ENCODE measurements at regions not wholly inside any gene's neighbourhood (a gene's known extent, or its start where the extent isn't known, plus 50 kb on each side); places are given as distances from the start of the nearest gene placed in this dataset.
"Not testable (repeated sequence)": the region's sequence is repeated elsewhere in the genome, so short reads cannot be mapped to it uniquely, and the experiment has no call there.

DNA sequence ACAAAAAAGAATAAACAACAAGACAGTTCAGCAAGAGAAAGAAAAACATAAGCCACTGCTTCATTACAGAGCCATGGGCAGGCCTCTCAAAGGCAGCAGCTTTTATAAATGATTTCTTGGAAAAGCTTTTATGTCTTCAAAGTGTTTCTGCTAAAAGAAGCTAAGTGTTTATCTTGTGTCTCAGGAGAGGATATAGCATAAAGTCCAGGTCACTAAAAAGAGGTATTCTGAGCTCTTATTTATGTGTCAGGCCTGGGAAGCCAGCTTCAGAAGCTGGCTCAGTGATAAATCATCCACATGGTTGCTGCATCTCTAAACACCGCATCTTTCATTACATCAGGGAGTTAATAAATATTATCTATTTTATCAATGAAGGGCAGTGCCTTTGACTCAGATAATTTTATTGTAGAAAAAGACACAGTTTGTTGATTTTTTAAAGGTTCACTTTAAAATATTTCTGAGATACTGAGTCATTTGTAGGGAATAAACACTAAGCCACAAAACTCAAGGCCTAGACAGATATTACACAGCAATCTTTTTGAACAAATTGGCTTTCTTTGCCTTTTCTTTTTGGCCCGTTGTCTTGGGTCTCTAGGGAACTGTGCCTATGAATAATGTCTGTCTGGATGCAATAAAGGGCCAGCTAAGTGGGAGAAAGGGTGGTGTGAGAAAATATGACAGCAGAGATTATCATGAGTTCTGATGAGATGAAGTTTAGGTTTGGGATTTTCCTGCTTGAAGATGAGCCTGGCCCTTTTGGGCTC is 1086.6 kb downstream of the UQCRFS1 start:
- Histone ChIP-seq H3K27me3 (no peaks in the 10 kb centered on the region), H3K4me1 (no peaks in the 10 kb centered on the region), H3K27ac (no peak overlapping the region), H3K4me3 (no peak overlapping the region), H3K9me3 (peaks cover 0 to 7% of the 10 kb centered on the region in 2 donors), H3K36me3 (no peaks in the 10 kb centered on the region)
- DNase-seq (ENCODE audit: low spot score in 2 of 2) = no peak
- TF ChIP-seq, protein P1, sequence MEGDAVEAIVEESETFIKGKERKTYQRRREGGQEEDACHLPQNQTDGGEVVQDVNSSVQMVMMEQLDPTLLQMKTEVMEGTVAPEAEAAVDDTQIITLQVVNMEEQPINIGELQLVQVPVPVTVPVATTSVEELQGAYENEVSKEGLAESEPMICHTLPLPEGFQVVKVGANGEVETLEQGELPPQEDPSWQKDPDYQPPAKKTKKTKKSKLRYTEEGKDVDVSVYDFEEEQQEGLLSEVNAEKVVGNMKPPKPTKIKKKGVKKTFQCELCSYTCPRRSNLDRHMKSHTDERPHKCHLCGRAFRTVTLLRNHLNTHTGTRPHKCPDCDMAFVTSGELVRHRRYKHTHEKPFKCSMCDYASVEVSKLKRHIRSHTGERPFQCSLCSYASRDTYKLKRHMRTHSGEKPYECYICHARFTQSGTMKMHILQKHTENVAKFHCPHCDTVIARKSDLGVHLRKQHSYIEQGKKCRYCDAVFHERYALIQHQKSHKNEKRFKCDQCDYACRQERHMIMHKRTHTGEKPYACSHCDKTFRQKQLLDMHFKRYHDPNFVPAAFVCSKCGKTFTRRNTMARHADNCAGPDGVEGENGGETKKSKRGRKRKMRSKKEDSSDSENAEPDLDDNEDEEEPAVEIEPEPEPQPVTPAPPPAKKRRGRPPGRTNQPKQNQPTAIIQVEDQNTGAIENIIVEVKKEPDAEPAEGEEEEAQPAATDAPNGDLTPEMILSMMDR (IDR thresholded peaks at IDR 0.05) = no peak
- TF ChIP-seq POLR2AphosphoS5 (IDR thresholded peaks at IDR 0.05) = no peak
- no peak for TF ChIP-seq POLR2A (IDR thresholded peaks at IDR 0.05)
- intact Hi-C loops (cut with DNase I; ENCODE audit: low total_unique reads) = no loop called here

DNA sequence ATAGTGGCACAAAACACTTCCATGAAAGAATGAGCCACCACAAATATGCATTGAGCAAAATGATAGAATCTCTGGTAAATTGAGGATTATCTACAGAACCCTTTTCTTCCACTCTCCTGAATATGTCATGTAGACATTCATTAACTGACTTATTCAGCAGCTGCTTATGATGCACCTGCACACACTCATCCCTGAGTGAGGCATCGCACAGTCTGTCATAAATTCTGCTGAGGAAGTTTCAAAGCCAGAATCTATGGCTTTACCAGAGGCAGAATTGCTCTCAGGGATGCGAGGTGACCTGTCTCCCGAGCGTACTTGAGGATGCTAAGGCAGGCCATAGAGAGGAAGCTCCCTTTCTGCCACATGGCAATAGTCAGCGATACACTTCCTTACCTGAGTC is 1090.2 kb downstream of the UQCRFS1 start:
- Histone ChIP-seq H3K27ac (no peak overlapping the region), H3K9me3 (peaks cover 0 to 7% of the 10 kb centered on the region in 2 donors), H3K4me1 (no peaks in the 10 kb centered on the region), H3K36me3 (no peaks in the 10 kb centered on the region), H3K27me3 (no peaks in the 10 kb centered on the region), H3K4me3 (no peak overlapping the region)
- intact Hi-C loops (cut with DNase I; ENCODE audit: low total_unique reads) = no loop called here
- no peak for DNase-seq (ENCODE audit: low spot score in 2 of 2)
- TF ChIP-seq, protein P1 (IDR thresholded peaks at IDR 0.05) = no peak
- TF ChIP-seq POLR2AphosphoS5 (IDR thresholded peaks at IDR 0.05) (no peak), POLR2A (IDR thresholded peaks at IDR 0.05) (no peak)

DNA sequence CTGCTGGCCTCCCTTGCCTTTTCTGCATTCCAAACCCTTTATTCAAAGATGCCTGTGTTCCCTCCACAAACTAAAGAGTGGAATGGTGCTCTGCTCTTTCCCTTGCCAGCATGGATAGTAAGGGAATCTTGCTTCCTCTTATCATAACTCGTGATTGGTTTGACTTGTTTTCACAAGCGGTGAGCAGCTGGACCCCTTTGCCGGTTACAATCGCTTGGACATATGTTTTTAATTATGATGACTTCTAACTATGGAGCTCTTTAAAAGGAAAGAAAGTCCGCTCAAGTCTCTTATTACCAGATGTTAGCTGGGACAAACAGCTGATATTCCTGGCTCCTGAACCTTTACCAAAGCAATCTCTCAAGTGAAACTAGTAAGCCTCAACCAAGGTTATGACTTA is 1094.7 kb downstream of the UQCRFS1 start:
- TF ChIP-seq, protein P1 (IDR thresholded peaks at IDR 0.05) = no peak
- H3K4me3 ChIP-seq = no peak overlapping the region
- H3K9me3 ChIP-seq = no peaks in the 10 kb centered on the region
- H3K27ac ChIP-seq = no peak overlapping the region
- H3K4me1 ChIP-seq = no peaks in the 10 kb centered on the region
- no peaks in the 10 kb centered on the region for H3K27me3 ChIP-seq
- intact Hi-C loops (cut with DNase I; ENCODE audit: low total_unique reads) = no loop called here
- H3K36me3 ChIP-seq = no peaks in the 10 kb centered on the region
- no peak for DNase-seq (ENCODE audit: low spot score in 2 of 2)

DNA sequence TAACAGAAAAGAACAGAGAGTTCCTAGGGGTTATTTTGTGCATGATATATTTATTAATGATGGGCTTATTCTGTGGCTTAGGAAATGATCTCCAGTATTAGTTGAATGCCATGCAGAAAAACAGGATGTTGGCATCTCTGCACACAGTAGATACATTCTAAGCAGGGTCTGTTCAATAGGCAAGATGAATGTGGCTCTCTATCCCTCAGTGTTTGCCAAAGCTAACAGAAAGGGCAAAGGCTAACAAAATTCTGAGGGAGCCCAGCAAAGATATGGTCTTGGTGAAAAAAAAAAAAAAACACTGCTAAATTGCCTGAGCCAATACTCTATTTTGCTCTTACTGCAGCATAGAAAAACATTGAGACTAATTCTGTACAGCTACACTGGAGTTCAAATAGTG is 1095.8 kb downstream of the UQCRFS1 start:
- Histone ChIP-seq H3K36me3 (no peaks in the 10 kb centered on the region), H3K9me3 (no peaks in the 10 kb centered on the region), H3K27ac (no peak overlapping the region), H3K4me3 (no peak overlapping the region), H3K27me3 (no peaks in the 10 kb centered on the region), H3K4me1 (no peaks in the 10 kb centered on the region)
- intact Hi-C loops (cut with DNase I; ENCODE audit: low total_unique reads) = no loop called here
- no peak for DNase-seq (ENCODE audit: low spot score in 2 of 2)
- TF ChIP-seq POLR2A (IDR thresholded peaks at IDR 0.05) (no peak), POLR2AphosphoS5 (IDR thresholded peaks at IDR 0.05) (no peak)
- TF ChIP-seq, protein P1 (IDR thresholded peaks at IDR 0.05) = no peak

DNA sequence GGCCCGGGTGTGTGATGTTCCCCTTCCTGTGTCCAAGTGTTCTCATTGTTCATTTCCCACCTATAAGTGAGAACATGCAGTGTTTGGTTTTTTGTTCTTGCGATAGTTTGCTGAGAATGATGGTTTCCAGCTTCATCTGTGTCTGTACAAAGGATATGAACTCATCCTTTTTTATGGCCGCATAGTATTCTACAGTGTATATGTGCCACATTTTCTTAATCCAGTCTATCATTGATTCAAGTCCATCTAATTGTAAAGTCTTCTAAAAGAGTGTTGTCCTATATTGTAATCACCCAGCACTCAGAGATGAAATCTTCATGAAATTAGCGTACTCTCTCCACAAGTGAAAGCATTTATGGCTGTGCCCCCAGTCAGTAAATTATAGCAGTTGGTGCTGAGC is 1096.6 kb downstream of the UQCRFS1 start:
- H3K27me3 ChIP-seq; H3K36me3 ChIP-seq; H3K4me1 ChIP-seq; H3K4me3 ChIP-seq; intact Hi-C loops (cut with DNase I; ENCODE audit: low total_unique reads); H3K27ac ChIP-seq; DNase-seq (ENCODE audit: low spot score in 2 of 2); H3K9me3 ChIP-seq: not testable (repeated sequence)

DNA sequence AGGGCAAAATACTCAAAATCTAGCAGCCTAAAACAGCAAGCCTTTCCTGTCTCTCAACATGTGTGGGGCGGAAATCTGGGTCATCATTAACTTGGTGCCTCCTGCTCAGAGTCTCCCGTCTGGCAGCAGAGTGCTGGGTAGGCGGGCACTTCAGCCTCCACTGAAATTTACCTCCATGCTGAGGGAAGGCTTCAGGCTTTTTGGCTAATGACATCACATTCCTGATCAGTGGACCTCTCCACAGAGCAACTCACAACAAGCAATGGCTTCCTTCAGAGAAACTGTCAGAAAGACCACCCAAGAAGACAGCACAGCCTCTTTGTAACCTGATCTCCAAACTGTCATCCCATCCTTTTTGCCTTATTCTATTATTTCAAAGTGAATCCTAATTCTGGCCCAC is 1109.0 kb downstream of the UQCRFS1 start:
- intact Hi-C loops (cut with DNase I; ENCODE audit: low total_unique reads) = no loop called here
- Histone ChIP-seq H3K9me3 (peaks cover 0 to 5% of the 10 kb centered on the region in 2 donors), H3K27ac (no peak overlapping the region), H3K4me3 (no peak overlapping the region), H3K4me1 (no peaks in the 10 kb centered on the region), H3K27me3 (no peaks in the 10 kb centered on the region), H3K36me3 (no peaks in the 10 kb centered on the region)
- TF ChIP-seq POLR2AphosphoS5 (IDR thresholded peaks at IDR 0.05) (no peak), POLR2A (IDR thresholded peaks at IDR 0.05) (no peak)
- TF ChIP-seq, protein P1 (IDR thresholded peaks at IDR 0.05) = no peak
- DNase-seq (ENCODE audit: low spot score in 2 of 2) = no peak

DNA sequence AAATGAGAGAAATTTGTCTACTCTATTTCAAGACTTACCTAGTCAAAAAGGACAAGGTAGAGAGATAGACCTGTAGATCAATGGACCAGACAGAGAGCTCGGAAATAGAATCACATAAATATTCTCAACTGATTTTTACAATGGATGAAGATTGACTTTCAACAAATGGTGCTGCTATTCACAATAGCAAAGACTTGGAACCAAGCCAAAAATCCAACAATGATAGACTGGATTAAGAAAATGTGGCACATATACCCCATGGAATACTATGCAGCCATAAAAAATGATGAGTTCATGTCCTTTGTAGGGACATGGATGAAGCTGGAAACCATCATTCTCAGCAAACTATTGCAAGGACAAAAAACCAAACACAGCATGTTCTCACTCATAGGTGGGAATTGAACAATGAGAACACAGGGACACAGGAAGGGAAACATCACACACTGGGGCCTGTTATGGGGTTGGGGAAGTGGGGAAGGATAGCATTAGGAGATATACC is 1128.2 kb downstream of the UQCRFS1 start:
- DNase-seq (ENCODE audit: low spot score in 2 of 2); H3K36me3 ChIP-seq; H3K4me1 ChIP-seq; intact Hi-C loops (cut with DNase I; ENCODE audit: low total_unique reads); H3K4me3 ChIP-seq; H3K27ac ChIP-seq; H3K27me3 ChIP-seq: not testable (repeated sequence)
- peaks cover 0 to 10% of the 10 kb centered on the region in 2 donors for H3K9me3 ChIP-seq
